HepG2 (cell line): ENCODE measurements at regions not wholly inside any gene's neighbourhood (a gene's known extent, or its start where the extent isn't known, plus 50 kb on each side); places are given as distances from the start of the nearest gene placed in this dataset.

Experiments used
- ATAC-seq: fragments of 200-7000 bp; cut with Tn5 transposase; 3 replicates; pipeline ENCODE4 v1.9.1; 2020; ENCODE audit warnings: mild to moderate bottlenecking, moderate library complexity
- BruUV-seq: library from RNA; stranded (reverse); fragments of 400-500 nt; replicated peaks from 2 replicates; lab custom pipeline; 2021; lab: Mats Ljungman, UMichigan
- CTCF ChIA-PET: fragments of 300-600 bp; formaldehyde crosslinking; extraction: SDS; loops from one replicate; lab custom pipeline; 2021; ENCODE audit warnings: low total read pairs, inconsistent platforms, low intra/inter-chr PET ratio; lab: Yijun Ruan, JAX
- POLR2A ChIA-PET: fragments of 350-600 bp; sonication (Branson Sonifier 250); formaldehyde crosslinking; loops from one replicate; lab custom pipeline; 2020; ENCODE audit warnings: antibody characterized with exemption, inconsistent platforms; lab: Yijun Ruan, JAX
- DNase-seq: peaks from one replicate; pipeline ENCODE4 v3.0.0-alpha.2; 2015; ENCODE audit warnings: low spot score
- FAIRE-seq: peaks from 3 replicates; lab custom pipeline; 2011; peaks lifted over from hg19 to GRCh38; lab: Jason Lieb, UNC
- H2AFZ ChIP-seq: one replicate; pipeline ENCODE4 v1.6.1; 2011; ENCODE audit warnings: low read length, inconsistent platforms
- H3K27ac ChIP-seq: fragments of 300-600 bp; 3 replicates; pipeline ENCODE4 v1.8.0; 2011; ENCODE audit warnings: mixed run types, mild to moderate bottlenecking, mixed read lengths, low read length, inconsistent platforms; ENCODE audit not compliant: insufficient read depth; ENCODE audit errors: extremely low read length
- H3K27me3 ChIP-seq, 2 experiments: fragments of 200-600 bp in 1 of 2; 2 replicates in 1 of 2; 3 replicates in 1 of 2; pipeline versions ENCODE4 v1.6.0 to v1.8.0; 2011; ENCODE audit warnings: low read length in 2 of 2, mild to moderate bottlenecking in 2 of 2, moderate library complexity in 2 of 2, inconsistent platforms in 1 of 2; ENCODE audit not compliant: insufficient read depth in 2 of 2, control insufficient read depth in 1 of 2
- H3K36me3 ChIP-seq, 2 experiments: fragments of 200-600 bp in 1 of 2; replicated peaks in 1 of 2; 2 replicates in 1 of 2; 3 replicates in 1 of 2; pipeline versions ENCODE4 v1.5.1 to v1.8.0; 2011; ENCODE audit warnings: low read length in 2 of 2, inconsistent platforms in 1 of 2; ENCODE audit not compliant: insufficient read depth in 2 of 2, control insufficient read depth in 1 of 2
- H3K4me1 ChIP-seq: 2 replicates; pipeline ENCODE4 v1.5.1; 2012; ENCODE audit warnings: low read length, inconsistent platforms; ENCODE audit not compliant: insufficient read depth
- H3K4me2 ChIP-seq: 2 replicates; pipeline ENCODE4 v1.6.0; 2011; ENCODE audit warnings: low read depth, low read length, inconsistent platforms
- H3K4me3 ChIP-seq, 3 experiments: fragments of 200-600 bp in 1 of 3; sonication (generic), shearing (Covaris generic) in 1 of 3; replicated peaks in 1 of 3; 2 replicates each; pipeline ENCODE4 v1.5.1; 2011 to 2016; ENCODE audit warnings: low read length in 3 of 3, inconsistent platforms in 2 of 3, low read depth in 2 of 3, mild to moderate bottlenecking in 2 of 3, control low read depth in 1 of 3, mixed read lengths in 1 of 3; ENCODE audit not compliant: insufficient read depth in 1 of 3
- H3K79me2 ChIP-seq: one replicate; pipeline ENCODE4 v1.6.1; 2011; ENCODE audit warnings: low read length, inconsistent platforms; ENCODE audit not compliant: insufficient read depth
- H3K9ac ChIP-seq: 2 replicates; pipeline ENCODE4 v1.6.0; 2011; ENCODE audit warnings: mild to moderate bottlenecking, low read depth, low read length, inconsistent platforms; ENCODE audit not compliant: insufficient read depth
- H3K9me3 ChIP-seq: 2 replicates; pipeline ENCODE4 v1.5.1; 2012; ENCODE audit warnings: mild to moderate bottlenecking, low read length
- H4K20me1 ChIP-seq: 2 replicates; pipeline ENCODE4 v1.6.0; 2011; ENCODE audit warnings: inconsistent platforms, mild to moderate bottlenecking, low read length, moderate library complexity; ENCODE audit not compliant: insufficient read depth
- ARNT ChIP-seq: fragments of 450-650 bp; IDR thresholded peaks from 2 replicates; pipeline ENCODE4 v1.6.1; 2017
- MLLT10 ChIP-seq: sonication (generic); formaldehyde crosslinking; IDR thresholded peaks from 2 replicates; pipeline ENCODE4 v1.4.0; 2020; ENCODE audit warnings: missing genetic modification reagents
- NFE2L1 ChIP-seq: sonication (generic); formaldehyde crosslinking; IDR thresholded peaks from 2 replicates; pipeline ENCODE4 v1.4.0; 2020; ENCODE audit warnings: missing genetic modification reagents, mild to moderate bottlenecking, borderline replicate concordance
- ZMYM4 ChIP-seq: sonication (generic); formaldehyde crosslinking; IDR thresholded peaks from 2 replicates; pipeline ENCODE4 v1.8.1; 2023; ENCODE audit warnings: mild to moderate bottlenecking, missing genetic modification reagents
- ZNF577 ChIP-seq: sonication (generic); formaldehyde crosslinking; IDR thresholded peaks from 2 replicates; pipeline ENCODE4 v1.4.0; 2020; ENCODE audit warnings: mild to moderate bottlenecking, low read depth, missing genetic modification reagents, borderline replicate concordance
- ZNF644 ChIP-seq: IDR thresholded peaks from 2 replicates; pipeline ENCODE4 v1.6.1; 2016; ENCODE audit warnings: low read depth
- WGBS: methylation state at CpG from one replicate; pipeline ENCODE4 v1.1.6; 2017; ENCODE audit warnings: low lambda C conversion rate; 5-methylcytosine and 5-hydroxymethylcytosine counted together
- in situ Hi-C: cut with HindIII; loops from 2 replicates; pipeline ENCODE4 v1.10.0; 2017; ENCODE audit warnings: low pct_unique_long_range_greater_than_20kb; ENCODE audit not compliant: extremely low pct_ligation_motif_present
- intact Hi-C: fragments of 100-400 bp; cut with micrococcal nuclease; formaldehyde crosslinking; loops from one replicate; pipeline ENCODE4 v1.10.0; 2022; ENCODE audit not compliant: unreplicated experiment
- TF ChIP-seq, protein P1 (sequence below): sonication (generic); formaldehyde crosslinking; IDR thresholded peaks from 2 replicates; pipeline ENCODE4 v1.9.0; 2021; ENCODE audit warnings: missing genetic modification reagents, borderline replicate concordance
- TF ChIP-seq, protein P2 (sequence below): sonication (generic); formaldehyde crosslinking; IDR thresholded peaks from 2 replicates; pipeline ENCODE4 v1.5.0; 2020; ENCODE audit warnings: mild to moderate bottlenecking, missing genetic modification reagents
- TF ChIP-seq, protein P3 (sequence below): sonication (generic); formaldehyde crosslinking; IDR thresholded peaks from 2 replicates; pipeline ENCODE4; 2020; ENCODE audit warnings: missing genetic modification reagents, mild to moderate bottlenecking, borderline replicate concordance
- TF ChIP-seq, protein P4 (sequence below): sonication (generic); formaldehyde crosslinking; IDR thresholded peaks from 2 replicates; pipeline ENCODE4 v1.8.1; 2023; ENCODE audit warnings: missing genetic modification reagents, mild to moderate bottlenecking, borderline replicate concordance

DNA sequence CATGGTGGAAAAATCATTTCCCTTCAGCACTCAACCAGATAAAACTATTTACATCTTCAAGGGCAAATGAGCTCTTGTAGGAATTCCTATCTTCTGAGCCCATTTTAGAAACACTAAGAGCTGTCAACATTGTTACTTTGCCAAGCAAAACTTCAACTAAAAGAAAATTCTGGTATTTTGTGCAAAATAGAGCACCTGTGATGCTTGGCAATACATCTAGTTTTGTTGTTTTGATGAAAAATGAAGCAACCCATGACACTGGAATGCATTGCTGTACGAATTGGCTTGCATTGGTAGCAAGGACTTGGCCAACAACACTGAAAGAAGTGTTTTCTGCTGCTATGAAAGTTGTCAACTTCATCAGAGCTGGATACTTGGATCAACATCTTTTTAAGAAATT lies 194.4 kb downstream of the COX18 start:
- H4K20me1 ChIP-seq, result no peaks in the 10 kb centered on the region
- BruUV-seq, result no TSS peak
- H3K4me1 ChIP-seq, result no peaks in the 10 kb centered on the region
- WGBS, result 0% methylated on average over 1 of the region's 1 CpG
- POLR2A ChIA-PET, result no interaction called here
- intact Hi-C loops (no loop called here), in situ Hi-C loops (no loop called here)
- H3K27ac ChIP-seq, result no peak overlapping the region
- no peak for ATAC-seq
- H3K27me3 ChIP-seq, result no peaks in the 10 kb centered on the region
- CTCF ChIA-PET, result no interaction called here
- TF ChIP-seq ZNF577 (CRISPR knock-in tag) (no peak), ARNT (no peak), ZNF644 (CRISPR knock-in tag) (no peak), NFE2L1 (CRISPR knock-in tag) (no peak), MLLT10 (no peak), ZMYM4 (CRISPR knock-in tag) (no peak)
- TF ChIP-seq, protein P1, sequence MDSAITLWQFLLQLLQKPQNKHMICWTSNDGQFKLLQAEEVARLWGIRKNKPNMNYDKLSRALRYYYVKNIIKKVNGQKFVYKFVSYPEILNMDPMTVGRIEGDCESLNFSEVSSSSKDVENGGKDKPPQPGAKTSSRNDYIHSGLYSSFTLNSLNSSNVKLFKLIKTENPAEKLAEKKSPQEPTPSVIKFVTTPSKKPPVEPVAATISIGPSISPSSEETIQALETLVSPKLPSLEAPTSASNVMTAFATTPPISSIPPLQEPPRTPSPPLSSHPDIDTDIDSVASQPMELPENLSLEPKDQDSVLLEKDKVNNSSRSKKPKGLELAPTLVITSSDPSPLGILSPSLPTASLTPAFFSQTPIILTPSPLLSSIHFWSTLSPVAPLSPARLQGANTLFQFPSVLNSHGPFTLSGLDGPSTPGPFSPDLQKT (CRISPR knock-in tag), result no peak
- TF ChIP-seq, protein P2, sequence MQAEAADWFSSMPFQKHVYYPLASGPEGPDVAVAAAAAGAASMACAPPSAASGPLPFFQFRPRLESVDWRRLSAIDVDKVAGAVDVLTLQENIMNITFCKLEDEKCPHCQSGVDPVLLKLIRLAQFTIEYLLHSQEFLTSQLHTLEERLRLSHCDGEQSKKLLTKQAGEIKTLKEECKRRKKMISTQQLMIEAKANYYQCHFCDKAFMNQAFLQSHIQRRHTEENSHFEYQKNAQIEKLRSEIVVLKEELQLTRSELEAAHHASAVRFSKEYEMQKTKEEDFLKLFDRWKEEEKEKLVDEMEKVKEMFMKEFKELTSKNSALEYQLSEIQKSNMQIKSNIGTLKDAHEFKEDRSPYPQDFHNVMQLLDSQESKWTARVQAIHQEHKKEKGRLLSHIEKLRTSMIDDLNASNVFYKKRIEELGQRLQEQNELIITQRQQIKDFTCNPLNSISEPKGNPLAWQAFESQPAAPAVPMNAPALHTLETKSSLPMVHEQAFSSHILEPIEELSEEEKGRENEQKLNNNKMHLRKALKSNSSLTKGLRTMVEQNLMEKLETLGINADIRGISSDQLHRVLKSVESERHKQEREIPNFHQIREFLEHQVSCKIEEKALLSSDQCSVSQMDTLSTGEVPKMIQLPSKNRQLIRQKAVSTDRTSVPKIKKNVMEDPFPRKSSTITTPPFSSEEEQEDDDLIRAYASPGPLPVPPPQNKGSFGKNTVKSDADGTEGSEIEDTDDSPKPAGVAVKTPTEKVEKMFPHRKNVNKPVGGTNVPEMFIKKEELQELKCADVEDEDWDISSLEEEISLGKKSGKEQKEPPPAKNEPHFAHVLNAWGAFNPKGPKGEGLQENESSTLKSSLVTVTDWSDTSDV (CRISPR knock-in tag), result no peak
- TF ChIP-seq, protein P3, sequence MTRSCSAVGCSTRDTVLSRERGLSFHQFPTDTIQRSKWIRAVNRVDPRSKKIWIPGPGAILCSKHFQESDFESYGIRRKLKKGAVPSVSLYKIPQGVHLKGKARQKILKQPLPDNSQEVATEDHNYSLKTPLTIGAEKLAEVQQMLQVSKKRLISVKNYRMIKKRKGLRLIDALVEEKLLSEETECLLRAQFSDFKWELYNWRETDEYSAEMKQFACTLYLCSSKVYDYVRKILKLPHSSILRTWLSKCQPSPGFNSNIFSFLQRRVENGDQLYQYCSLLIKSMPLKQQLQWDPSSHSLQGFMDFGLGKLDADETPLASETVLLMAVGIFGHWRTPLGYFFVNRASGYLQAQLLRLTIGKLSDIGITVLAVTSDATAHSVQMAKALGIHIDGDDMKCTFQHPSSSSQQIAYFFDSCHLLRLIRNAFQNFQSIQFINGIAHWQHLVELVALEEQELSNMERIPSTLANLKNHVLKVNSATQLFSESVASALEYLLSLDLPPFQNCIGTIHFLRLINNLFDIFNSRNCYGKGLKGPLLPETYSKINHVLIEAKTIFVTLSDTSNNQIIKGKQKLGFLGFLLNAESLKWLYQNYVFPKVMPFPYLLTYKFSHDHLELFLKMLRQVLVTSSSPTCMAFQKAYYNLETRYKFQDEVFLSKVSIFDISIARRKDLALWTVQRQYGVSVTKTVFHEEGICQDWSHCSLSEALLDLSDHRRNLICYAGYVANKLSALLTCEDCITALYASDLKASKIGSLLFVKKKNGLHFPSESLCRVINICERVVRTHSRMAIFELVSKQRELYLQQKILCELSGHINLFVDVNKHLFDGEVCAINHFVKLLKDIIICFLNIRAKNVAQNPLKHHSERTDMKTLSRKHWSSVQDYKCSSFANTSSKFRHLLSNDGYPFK, result no peak
- TF ChIP-seq, protein P4, sequence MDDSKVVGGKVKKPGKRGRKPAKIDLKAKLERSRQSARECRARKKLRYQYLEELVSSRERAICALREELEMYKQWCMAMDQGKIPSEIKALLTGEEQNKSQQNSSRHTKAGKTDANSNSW, result no peak
- no peaks in the 10 kb centered on the region for H3K36me3 ChIP-seq
- no peak for DNase-seq
- H3K4me2 ChIP-seq, result no peak overlapping the region
- no peaks in the 10 kb centered on the region for H3K79me2 ChIP-seq
- no peaks in the 10 kb centered on the region for H3K9me3 ChIP-seq
- H3K4me3 ChIP-seq, result no peak overlapping the region
- no peak overlapping the region for H2AFZ ChIP-seq
- no peak for FAIRE-seq
- H3K9ac ChIP-seq, result no peak overlapping the region
